MM.1S (cell line): ENCODE measurements at regions not wholly inside any gene's neighbourhood (a gene's known extent, or its start where the extent isn't known, plus 50 kb on each side); places are given as distances from the start of the nearest gene placed in this dataset.

Experiments
- DNase-seq: peaks from one replicate; pipeline ENCODE4 v3.0.0-alpha.2; 2015
- H2AFZ ChIP-seq: fragments of 300-600 bp; sonication (generic); 2 replicates; pipeline ENCODE4 v1.6.0; 2016; ENCODE audit warnings: antibody characterized with exemption, low read length
- H3F3A ChIP-seq: fragments of 300-600 bp; sonication (generic); 2 replicates; pipeline ENCODE4 v1.6.1; 2016; ENCODE audit warnings: mild to moderate bottlenecking, antibody characterized with exemption, low read length, moderate library complexity, mixed read lengths; ENCODE audit not compliant: insufficient read depth
- H3K27ac ChIP-seq: fragments of 300-600 bp; sonication (generic); 2 replicates; pipeline ENCODE4 v1.5.1; 2016; ENCODE audit warnings: mild to moderate bottlenecking, low read length
- H3K27me3 ChIP-seq: fragments of 300-600 bp; sonication (generic); replicated peaks from 2 replicates; pipeline ENCODE4 v1.6.0; 2016; ENCODE audit warnings: low read length; ENCODE audit not compliant: insufficient read depth
- H3K36me3 ChIP-seq: fragments of 300-600 bp; sonication (generic); replicated peaks from 2 replicates; pipeline ENCODE4 v1.6.1; 2016; ENCODE audit warnings: mild to moderate bottlenecking, low read length, mixed read lengths; ENCODE audit not compliant: insufficient read depth
- H3K4me1 ChIP-seq: fragments of 300-600 bp; sonication (generic); 2 replicates; pipeline ENCODE4 v1.6.1; 2016; ENCODE audit warnings: low read length, mixed read lengths
- H3K4me2 ChIP-seq: fragments of 300-600 bp; sonication (generic); 2 replicates; pipeline ENCODE4 v1.6.0; 2016; ENCODE audit warnings: low read depth, low read length
- H3K4me3 ChIP-seq: fragments of 300-600 bp; sonication (generic); 2 replicates; pipeline ENCODE4 v1.5.1; 2016; ENCODE audit warnings: low read length, mixed read lengths
- H3K79me2 ChIP-seq: fragments of 300-600 bp; sonication (generic); 2 replicates; pipeline ENCODE4 v1.6.1; 2016; ENCODE audit warnings: mixed run types, low read length, mixed read lengths
- H3K9ac ChIP-seq: fragments of 300-600 bp; sonication (generic); 2 replicates; pipeline ENCODE4 v1.6.1; 2016; ENCODE audit warnings: low read length, mixed read lengths
- H3K9me2 ChIP-seq: fragments of 300-600 bp; sonication (generic); replicated peaks from 2 replicates; pipeline ENCODE4 v1.6.1; 2016; ENCODE audit warnings: mild to moderate bottlenecking, low read length, mixed read lengths; ENCODE audit not compliant: insufficient read depth
- H3K9me3 ChIP-seq: fragments of 300-600 bp; sonication (generic); replicated peaks from 2 replicates; pipeline ENCODE4 v1.6.1; 2016; ENCODE audit warnings: mild to moderate bottlenecking, low read length, mixed read lengths; ENCODE audit not compliant: insufficient read depth
- H4K20me1 ChIP-seq: fragments of 300-600 bp; sonication (generic); 2 replicates; pipeline ENCODE4 v1.6.1; 2016; ENCODE audit warnings: mild to moderate bottlenecking, low read length, moderate library complexity, mixed read lengths; ENCODE audit not compliant: insufficient read depth
- EZH2 ChIP-seq: fragments of 300-600 bp; sonication (generic); optimal IDR thresholded peaks from 2 replicates; pipeline ENCODE3; 2017; ENCODE audit warnings: low read depth, mild to moderate bottlenecking, antibody characterized with exemption, low read length, mixed read lengths
- EZH2phosphoT487 ChIP-seq: fragments of 300-600 bp; sonication (generic); IDR thresholded peaks from 2 replicates; pipeline ENCODE4 v1.6.1; 2018; ENCODE audit warnings: antibody characterized with exemption, low read length
- TF ChIP-seq, protein P1 (sequence below): fragments of 300-600 bp; sonication (generic); IDR thresholded peaks from 2 replicates; pipeline ENCODE4 v1.5.1; 2016; ENCODE audit warnings: antibody characterized with exemption, low read length, mixed read lengths

DNA sequence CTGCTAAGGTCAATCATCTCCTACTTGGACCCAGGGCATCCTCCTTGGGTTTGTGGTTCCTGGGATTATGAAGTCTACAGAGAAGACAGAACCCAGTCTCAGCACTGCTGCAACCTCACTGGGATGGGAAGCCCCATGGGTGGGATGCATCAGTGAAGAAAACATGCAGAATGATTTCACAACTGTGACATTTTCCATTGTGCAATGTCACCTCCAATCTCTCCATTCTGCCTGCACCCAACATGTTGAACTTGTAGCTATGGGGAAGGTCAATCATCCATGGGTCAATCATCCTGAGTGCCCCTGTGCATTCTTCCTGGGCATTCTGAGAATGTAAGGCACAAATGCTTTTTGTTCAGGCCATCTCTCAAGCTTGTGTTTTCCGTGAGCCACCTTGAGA is 1004.4 kb upstream of the TMEM132C start:
- Histone ChIP-seq H2AFZ (no peak overlapping the region), H3F3A (no peaks in the 10 kb centered on the region), H3K4me3 (no peak overlapping the region), H3K4me2 (no peak overlapping the region), H4K20me1 (no peaks in the 10 kb centered on the region), H3K9me3 (no peaks in the 10 kb centered on the region), H3K27ac (no peak overlapping the region), H3K79me2 (no peaks in the 10 kb centered on the region), H3K36me3 (no peaks in the 10 kb centered on the region), H3K27me3 (no peaks in the 10 kb centered on the region), H3K9ac (no peak overlapping the region), H3K9me2 (no peaks in the 10 kb centered on the region), H3K4me1 (no peaks in the 10 kb centered on the region)
- no peak for DNase-seq
- TF ChIP-seq EZH2phosphoT487 (no peak), EZH2 (no peak)
- TF ChIP-seq, protein P1, sequence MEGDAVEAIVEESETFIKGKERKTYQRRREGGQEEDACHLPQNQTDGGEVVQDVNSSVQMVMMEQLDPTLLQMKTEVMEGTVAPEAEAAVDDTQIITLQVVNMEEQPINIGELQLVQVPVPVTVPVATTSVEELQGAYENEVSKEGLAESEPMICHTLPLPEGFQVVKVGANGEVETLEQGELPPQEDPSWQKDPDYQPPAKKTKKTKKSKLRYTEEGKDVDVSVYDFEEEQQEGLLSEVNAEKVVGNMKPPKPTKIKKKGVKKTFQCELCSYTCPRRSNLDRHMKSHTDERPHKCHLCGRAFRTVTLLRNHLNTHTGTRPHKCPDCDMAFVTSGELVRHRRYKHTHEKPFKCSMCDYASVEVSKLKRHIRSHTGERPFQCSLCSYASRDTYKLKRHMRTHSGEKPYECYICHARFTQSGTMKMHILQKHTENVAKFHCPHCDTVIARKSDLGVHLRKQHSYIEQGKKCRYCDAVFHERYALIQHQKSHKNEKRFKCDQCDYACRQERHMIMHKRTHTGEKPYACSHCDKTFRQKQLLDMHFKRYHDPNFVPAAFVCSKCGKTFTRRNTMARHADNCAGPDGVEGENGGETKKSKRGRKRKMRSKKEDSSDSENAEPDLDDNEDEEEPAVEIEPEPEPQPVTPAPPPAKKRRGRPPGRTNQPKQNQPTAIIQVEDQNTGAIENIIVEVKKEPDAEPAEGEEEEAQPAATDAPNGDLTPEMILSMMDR: no peak

DNA sequence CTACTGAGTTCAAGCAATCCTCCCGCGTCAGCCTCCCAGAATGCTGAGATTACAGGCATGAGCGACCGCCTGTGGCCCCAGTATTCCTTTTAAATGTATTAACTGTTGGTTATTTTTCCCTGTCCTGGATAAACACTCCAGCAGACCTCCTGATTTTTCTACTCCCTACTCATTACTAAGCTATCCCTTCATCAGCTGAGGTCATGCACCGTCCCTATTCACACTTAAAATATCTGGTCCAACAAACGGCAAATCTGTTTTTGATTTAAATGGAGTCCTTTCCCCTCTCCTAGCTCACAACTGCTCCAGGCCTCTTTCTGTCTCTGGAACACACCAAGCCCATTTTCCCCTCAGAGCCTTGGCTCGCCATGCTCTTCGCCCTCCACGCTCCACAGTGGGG is 1003.3 kb upstream of the TMEM132C start:
- H3K4me2 ChIP-seq: no peak overlapping the region
- no peak overlapping the region for H3K9ac ChIP-seq
- H3K4me3 ChIP-seq: no peak overlapping the region
- H4K20me1 ChIP-seq: no peaks in the 10 kb centered on the region
- H2AFZ ChIP-seq: no peak overlapping the region
- H3K27ac ChIP-seq: no peak overlapping the region
- no peaks in the 10 kb centered on the region for H3F3A ChIP-seq
- no peaks in the 10 kb centered on the region for H3K36me3 ChIP-seq
- H3K27me3 ChIP-seq: no peaks in the 10 kb centered on the region
- H3K9me2 ChIP-seq: no peaks in the 10 kb centered on the region
- H3K79me2 ChIP-seq: no peaks in the 10 kb centered on the region
- no peaks in the 10 kb centered on the region for H3K4me1 ChIP-seq
- DNase-seq: no peak
- no peaks in the 10 kb centered on the region for H3K9me3 ChIP-seq
- TF ChIP-seq, protein P1: no peak
- TF ChIP-seq EZH2phosphoT487 (no peak), EZH2 (no peak)

DNA sequence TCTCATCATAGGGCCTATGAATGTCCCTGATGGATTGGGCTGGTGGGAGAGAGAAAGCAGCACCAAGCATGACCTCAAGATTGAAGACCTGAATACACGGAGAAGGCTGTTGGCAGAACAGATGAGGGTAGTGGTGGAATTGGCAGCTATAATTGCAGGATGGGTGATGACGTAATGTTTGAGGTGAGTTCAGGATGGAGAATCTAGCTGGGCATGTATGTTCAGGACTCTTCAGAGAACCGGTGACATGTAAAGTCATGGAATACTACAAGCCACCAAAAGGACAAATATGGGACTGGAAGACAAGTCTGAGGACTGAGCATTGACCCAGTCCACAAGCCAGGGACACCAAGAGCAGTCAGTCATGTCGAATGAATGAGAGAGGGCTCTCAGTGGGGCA is 999.8 kb upstream of the TMEM132C start:
- Histone ChIP-seq H3K9me2 (no peaks in the 10 kb centered on the region), H3K9ac (no peak overlapping the region), H2AFZ (no peak overlapping the region), H3K4me1 (no peaks in the 10 kb centered on the region), H4K20me1 (no peaks in the 10 kb centered on the region), H3K27ac (no peak overlapping the region), H3K36me3 (no peaks in the 10 kb centered on the region), H3F3A (no peaks in the 10 kb centered on the region), H3K4me3 (no peak overlapping the region), H3K9me3 (no peaks in the 10 kb centered on the region), H3K27me3 (no peaks in the 10 kb centered on the region), H3K79me2 (no peaks in the 10 kb centered on the region), H3K4me2 (no peak overlapping the region)
- no peak for DNase-seq
- TF ChIP-seq EZH2phosphoT487: no peak
- TF ChIP-seq, protein P1: no peak
- TF ChIP-seq EZH2: no peak

DNA sequence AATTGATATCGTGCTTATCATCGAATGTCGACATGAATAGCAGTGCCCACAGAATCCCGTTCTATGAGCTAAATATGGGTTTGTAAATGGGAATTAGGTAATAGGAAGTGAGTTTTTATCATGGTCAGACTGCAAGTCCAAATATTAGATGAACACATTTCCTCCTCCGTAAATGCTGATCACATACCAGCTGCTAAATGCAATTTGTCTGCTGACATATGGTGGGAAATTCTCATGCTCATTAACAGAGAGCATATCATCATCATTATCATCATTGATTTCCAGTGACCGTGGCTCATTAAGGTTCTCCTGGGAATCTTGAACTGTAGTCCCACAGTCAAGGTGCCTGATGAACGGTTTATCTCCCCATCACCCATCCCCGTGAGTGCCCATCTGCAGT is 998.8 kb upstream of the TMEM132C start:
- H4K20me1 ChIP-seq: no peaks in the 10 kb centered on the region
- no peak overlapping the region for H2AFZ ChIP-seq
- H3K27ac ChIP-seq: no peak overlapping the region
- H3K36me3 ChIP-seq: no peaks in the 10 kb centered on the region
- no peaks in the 10 kb centered on the region for H3K4me1 ChIP-seq
- H3K9ac ChIP-seq: no peak overlapping the region
- H3K79me2 ChIP-seq: no peaks in the 10 kb centered on the region
- TF ChIP-seq, protein P1: no peak
- TF ChIP-seq EZH2: no peak
- TF ChIP-seq EZH2phosphoT487: no peak
- H3K9me3 ChIP-seq: no peaks in the 10 kb centered on the region
- DNase-seq: no peak
- no peaks in the 10 kb centered on the region for H3K9me2 ChIP-seq
- no peak overlapping the region for H3K4me3 ChIP-seq
- H3F3A ChIP-seq: no peaks in the 10 kb centered on the region
- no peak overlapping the region for H3K4me2 ChIP-seq
- no peaks in the 10 kb centered on the region for H3K27me3 ChIP-seq
